ENCODE measurements at regions not wholly inside any gene's neighbourhood (a gene's known extent, or its start where the extent isn't known, plus 50 kb on each side); places are given as distances from the start of the nearest gene placed in this dataset.

DNA sequence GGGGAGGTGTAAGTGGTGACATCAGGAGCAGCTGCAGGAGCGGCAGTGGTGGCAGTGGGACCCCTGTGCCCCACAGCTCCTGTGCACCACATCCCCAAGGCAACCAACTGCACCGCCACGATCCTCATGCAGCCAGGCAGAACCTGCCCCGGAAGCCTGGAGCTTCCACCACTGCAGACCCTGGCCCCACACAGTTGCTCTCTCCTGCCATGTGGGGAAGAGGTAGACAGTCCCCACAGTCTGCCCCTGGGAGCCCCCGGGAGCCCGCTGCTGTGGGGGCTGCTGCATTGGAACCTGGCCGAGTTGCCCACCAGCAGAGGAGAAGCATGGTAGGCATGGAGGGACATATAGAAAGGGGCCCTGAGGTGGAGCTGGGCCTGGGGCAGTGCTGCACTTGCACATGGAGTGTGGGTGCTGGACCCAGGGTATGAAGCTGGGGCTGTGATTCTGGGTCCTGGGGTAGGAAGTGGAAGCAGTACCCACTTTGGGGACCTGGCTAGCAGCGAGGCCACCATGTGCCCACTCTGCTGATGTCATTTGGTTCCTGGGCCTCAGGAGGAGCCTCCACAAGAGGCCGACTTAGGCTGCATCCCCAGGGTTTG lies 623.3 kb upstream of the LRRTM4 start:
- Histone ChIP-seq H3K9ac (ENCODE audit: extremely low read depth, low read length, poor library complexity, severe bottlenecking) (no peak overlapping the region), H3K4me3 (ENCODE audit: low read length) (no peak overlapping the region), H3K27ac (ENCODE audit: low read depth, low read length) (no peak overlapping the region), H3K27me3 (ENCODE audit: control insufficient read depth, insufficient read depth, low read length, poor library complexity, severe bottlenecking) (no peaks in the 10 kb centered on the region), H3K36me3 (ENCODE audit: control insufficient read depth, insufficient read depth, low read length) (no peaks in the 10 kb centered on the region), H3K9me3 (ENCODE audit: control insufficient read depth, low read length) (no peaks in the 10 kb centered on the region), H3K4me1 (ENCODE audit: control insufficient read depth, insufficient read depth, low read length) (no peaks in the 10 kb centered on the region)
- TF ChIP-seq, protein P1, sequence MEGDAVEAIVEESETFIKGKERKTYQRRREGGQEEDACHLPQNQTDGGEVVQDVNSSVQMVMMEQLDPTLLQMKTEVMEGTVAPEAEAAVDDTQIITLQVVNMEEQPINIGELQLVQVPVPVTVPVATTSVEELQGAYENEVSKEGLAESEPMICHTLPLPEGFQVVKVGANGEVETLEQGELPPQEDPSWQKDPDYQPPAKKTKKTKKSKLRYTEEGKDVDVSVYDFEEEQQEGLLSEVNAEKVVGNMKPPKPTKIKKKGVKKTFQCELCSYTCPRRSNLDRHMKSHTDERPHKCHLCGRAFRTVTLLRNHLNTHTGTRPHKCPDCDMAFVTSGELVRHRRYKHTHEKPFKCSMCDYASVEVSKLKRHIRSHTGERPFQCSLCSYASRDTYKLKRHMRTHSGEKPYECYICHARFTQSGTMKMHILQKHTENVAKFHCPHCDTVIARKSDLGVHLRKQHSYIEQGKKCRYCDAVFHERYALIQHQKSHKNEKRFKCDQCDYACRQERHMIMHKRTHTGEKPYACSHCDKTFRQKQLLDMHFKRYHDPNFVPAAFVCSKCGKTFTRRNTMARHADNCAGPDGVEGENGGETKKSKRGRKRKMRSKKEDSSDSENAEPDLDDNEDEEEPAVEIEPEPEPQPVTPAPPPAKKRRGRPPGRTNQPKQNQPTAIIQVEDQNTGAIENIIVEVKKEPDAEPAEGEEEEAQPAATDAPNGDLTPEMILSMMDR (conservative IDR thresholded peaks at IDR 0.05) = no peak
- Mint-ChIP-seq H3K36me3 (ENCODE audit: low read depth) (no peaks in the 10 kb centered on the region), H3K9me3 (no peaks in the 10 kb centered on the region), H3K4me1 (no peaks in the 10 kb centered on the region), H3K27ac (no peak overlapping the region), H3K27me3 (ENCODE audit: insufficient read depth) (no peaks in the 10 kb centered on the region), H3K4me3 (no peak overlapping the region)
- 93 to 100% methylated on average over 5 to 9 of the region's 9 CpGs for WGBS, 2 experiments (ENCODE audit: insufficient coverage in 1 of 2, insufficient read length in 1 of 2)
- no peak for DNase-seq

DNA sequence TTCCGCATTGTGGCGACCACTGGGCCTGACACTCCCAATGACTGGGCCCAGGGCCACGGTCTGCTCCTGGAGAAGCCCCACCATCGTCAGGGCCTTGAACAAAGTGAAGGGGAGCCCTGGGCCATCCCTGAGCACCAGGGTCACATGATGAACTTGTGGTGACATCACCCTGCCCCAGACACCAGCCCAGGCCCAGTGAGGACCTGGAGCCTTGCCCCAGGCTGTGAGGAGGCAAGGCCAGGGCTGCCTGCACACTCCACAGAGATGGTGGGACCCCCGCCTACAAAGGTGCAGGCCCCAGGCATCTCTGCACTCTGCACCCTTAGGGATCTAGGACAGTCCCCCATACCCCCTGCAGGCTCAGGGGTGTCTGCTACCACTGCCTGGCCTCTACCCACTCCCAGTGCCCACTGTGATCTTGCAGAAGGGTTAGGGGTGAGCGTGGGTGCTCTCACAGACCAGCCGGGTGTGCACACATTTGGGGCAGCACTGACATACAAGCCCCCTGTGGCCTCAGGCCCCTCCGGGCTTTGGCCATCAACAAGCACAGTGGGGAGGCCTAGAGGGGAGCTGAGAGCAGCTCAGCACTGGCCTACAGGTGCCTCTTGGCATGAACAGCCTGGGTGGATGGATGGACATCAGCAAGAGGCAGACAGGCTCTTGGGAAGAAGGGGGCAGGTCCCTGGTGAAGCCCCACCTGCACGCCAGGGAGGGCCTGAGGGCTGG lies 624.0 kb upstream of the LRRTM4 start:
- H3K27ac ChIP-seq (ENCODE audit: low read depth, low read length) = no peak overlapping the region
- no peaks in the 10 kb centered on the region for H3K27me3 ChIP-seq (ENCODE audit: control insufficient read depth, insufficient read depth, low read length, poor library complexity, severe bottlenecking)
- no peaks in the 10 kb centered on the region for H3K4me1 ChIP-seq (ENCODE audit: control insufficient read depth, insufficient read depth, low read length)
- TF ChIP-seq, protein P1 (conservative IDR thresholded peaks at IDR 0.05) = no peak
- H3K4me3 ChIP-seq (ENCODE audit: low read length) = no peak overlapping the region
- WGBS, 2 experiments (ENCODE audit: insufficient coverage in 1 of 2, insufficient read length in 1 of 2) = 92 to 97% methylated on average over 6 to 9 of the region's 9 CpGs
- H3K36me3 Mint-ChIP-seq (ENCODE audit: low read depth) = no peaks in the 10 kb centered on the region
- no peak overlapping the region for H3K9ac ChIP-seq (ENCODE audit: extremely low read depth, low read length, poor library complexity, severe bottlenecking)
- no peak overlapping the region for H3K4me3 Mint-ChIP-seq
- no peak overlapping the region for H3K27ac Mint-ChIP-seq
- no peaks in the 10 kb centered on the region for H3K4me1 Mint-ChIP-seq
- H3K9me3 Mint-ChIP-seq = no peaks in the 10 kb centered on the region
- no peaks in the 10 kb centered on the region for H3K27me3 Mint-ChIP-seq (ENCODE audit: insufficient read depth)
- DNase-seq = no peak
- H3K9me3 ChIP-seq (ENCODE audit: control insufficient read depth, low read length) = no peaks in the 10 kb centered on the region
- no peaks in the 10 kb centered on the region for H3K36me3 ChIP-seq (ENCODE audit: control insufficient read depth, insufficient read depth, low read length)

DNA sequence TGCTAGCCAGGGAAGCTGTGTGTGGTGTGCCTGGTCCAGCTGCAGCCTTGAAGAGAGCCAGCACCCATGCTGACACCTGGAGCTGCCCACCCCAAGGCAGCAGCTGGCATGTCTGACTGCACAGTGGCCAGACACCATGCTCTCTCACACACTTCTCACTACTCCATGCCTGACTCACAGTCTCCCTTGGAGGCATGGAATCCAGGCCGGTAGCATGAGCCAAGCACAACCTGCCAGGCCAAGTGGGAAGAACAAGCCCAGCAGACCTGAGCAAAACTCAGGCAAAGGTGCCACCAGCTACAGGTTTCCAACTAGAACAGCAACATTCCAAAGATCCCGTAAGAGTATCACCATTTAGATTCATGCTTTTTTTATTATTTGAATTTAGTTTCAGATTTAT lies 625.3 kb upstream of the LRRTM4 start:
- TF ChIP-seq, protein P1 (conservative IDR thresholded peaks at IDR 0.05) = no peak
- Histone ChIP-seq H3K27me3 (ENCODE audit: control insufficient read depth, insufficient read depth, low read length, poor library complexity, severe bottlenecking) (no peaks in the 10 kb centered on the region), H3K9ac (ENCODE audit: extremely low read depth, low read length, poor library complexity, severe bottlenecking) (no peak overlapping the region), H3K9me3 (ENCODE audit: control insufficient read depth, low read length) (no peaks in the 10 kb centered on the region), H3K4me3 (ENCODE audit: low read length) (no peak overlapping the region), H3K4me1 (ENCODE audit: control insufficient read depth, insufficient read depth, low read length) (no peaks in the 10 kb centered on the region), H3K27ac (ENCODE audit: low read depth, low read length) (no peak overlapping the region), H3K36me3 (ENCODE audit: control insufficient read depth, insufficient read depth, low read length) (no peaks in the 10 kb centered on the region)
- H3K27me3 Mint-ChIP-seq (ENCODE audit: insufficient read depth) = no peaks in the 10 kb centered on the region
- no peak overlapping the region for H3K27ac Mint-ChIP-seq
- no peaks in the 10 kb centered on the region for H3K9me3 Mint-ChIP-seq
- H3K4me3 Mint-ChIP-seq = no peak overlapping the region
- no peak for DNase-seq
- no peaks in the 10 kb centered on the region for H3K36me3 Mint-ChIP-seq (ENCODE audit: low read depth)
- WGBS, 2 experiments (ENCODE audit: insufficient coverage in 1 of 2, insufficient read length in 1 of 2) = 88 to 100% methylated on average over 1 to 2 of the region's 2 CpGs
- H3K4me1 Mint-ChIP-seq = no peaks in the 10 kb centered on the region
